Lung (tissue), 11 donors: ENCODE measurements at regions not wholly inside any gene's neighbourhood (a gene's known extent, or its start where the extent isn't known, plus 50 kb on each side); places are given as distances from the start of the nearest gene placed in this dataset.

ENCODE experiments used
- ATAC-seq: fragments of 200-7000 bp; cut with Tn5 transposase; one replicate; pipeline ENCODE4 v1.9.1; 2020; ENCODE audit warnings: moderate number of reproducible peaks; ENCODE audit not compliant: insufficient read depth, low FRiP score
- DNase-seq, 3 donors: peaks; one replicate each; pipeline ENCODE4 v3.0.0-alpha.2; 2013 to 2017
- H3K27ac ChIP-seq, 2 donors: one replicate each; pipeline ENCODE4 v1.5.1; 2013; ENCODE audit warnings: mild to moderate bottlenecking in 2 of 2, moderate library complexity in 2 of 2, control low read depth in 1 of 2, inconsistent platforms in 1 of 2, low read depth in 1 of 2, low read length in 1 of 2
- H3K27me3 ChIP-seq, 3 donors: one replicate each; pipeline ENCODE4 v1.5.1; 2013; ENCODE audit warnings: low read length in 2 of 3; ENCODE audit not compliant: control insufficient read depth in 3 of 3, insufficient read depth in 3 of 3
- H3K36me3 ChIP-seq, 4 donors: one replicate each; pipeline ENCODE4 v1.5.1; 2013; ENCODE audit warnings: low read length in 4 of 4, mild to moderate bottlenecking in 1 of 4, moderate library complexity in 1 of 4; ENCODE audit not compliant: control insufficient read depth in 4 of 4, insufficient read depth in 4 of 4
- H3K4me1 ChIP-seq, 5 donors: one replicate each; pipeline ENCODE4 v1.5.1; 2013; ENCODE audit warnings: low read length in 5 of 5, mild to moderate bottlenecking in 2 of 5, moderate library complexity in 1 of 5; ENCODE audit not compliant: control insufficient read depth in 5 of 5, insufficient read depth in 5 of 5
- H3K4me3 ChIP-seq: one replicate; pipeline ENCODE4 v1.5.1; 2013; ENCODE audit warnings: mild to moderate bottlenecking, control low read depth, moderate library complexity
- H3K9ac ChIP-seq, 2 donors: one replicate each; pipeline ENCODE4 v1.5.1; 2013; ENCODE audit warnings: low read length in 2 of 2, control low read depth in 1 of 2; ENCODE audit not compliant: insufficient read depth in 1 of 2
- H3K9me3 ChIP-seq, 4 donors: one replicate each; pipeline ENCODE4 v1.5.1; 2013; ENCODE audit warnings: low read length in 3 of 4, mild to moderate bottlenecking in 1 of 4, moderate library complexity in 1 of 4; ENCODE audit not compliant: control insufficient read depth in 4 of 4, insufficient read depth in 3 of 4
- CTCF ChIP-seq: IDR thresholded peaks from 2 replicates; pipeline ENCODE4 v1.5.1; 2012; ENCODE audit warnings: mild to moderate bottlenecking; ENCODE audit errors: control extremely low read depth, extremely low read depth
- WGBS, 2 donors: extraction: QIAGEN DNeasy Blood & Tissue Kit; methylation state at CpG; one replicate each; pipeline ENCODE4 v1.1.7; 2013; 5-methylcytosine and 5-hydroxymethylcytosine counted together
- donor health status: control.
- donor health status: control.
- donor health status: Bipolar disorder and iron deficiency.
- donor health status: healthy.
- donor health status: DM: yes; HTN: yes; CAD: no.

- Histone ChIP-seq H3K27me3 (no peaks in the 10 kb centered on the region), H3K9ac (no peak overlapping the region), H3K27ac (no peak overlapping the region), H3K9me3 (no peaks in the 10 kb centered on the region), H3K36me3 (no peaks in the 10 kb centered on the region), H3K4me3 (no peak overlapping the region), H3K4me1 (peaks cover 0 to 22% (median 10%) of the 10 kb centered on the region in 5 donors)
- no peak for DNase-seq
- TF ChIP-seq CTCF, result no peak
- WGBS, 2 donors, result 87 to 93% methylated on average over 3 of the region's 3 CpGs
- ATAC-seq, result no peak
These were observed 378.8 kb upstream of the RARB start for GRCh38 chr3:25049304-25049703.

GRCh38 chr3:25053360-25053759, 374.7 kb upstream of the RARB start:
- H3K9ac ChIP-seq, result no peak overlapping the region
- H3K27ac ChIP-seq, result no peak overlapping the region
- no peak for TF ChIP-seq CTCF
- H3K36me3 ChIP-seq, result no peaks in the 10 kb centered on the region
- no peak for ATAC-seq
- H3K27me3 ChIP-seq, result no peaks in the 10 kb centered on the region
- WGBS, 2 donors, result 75 to 76% methylated on average over 3 of the region's 3 CpGs
- DNase-seq, result no peak
- peaks cover 0 to 25% (median 0%) of the 10 kb centered on the region in 5 donors for H3K4me1 ChIP-seq
- no peak overlapping the region for H3K4me3 ChIP-seq
- no peaks in the 10 kb centered on the region for H3K9me3 ChIP-seq

GRCh38 chr3:25056036-25056755, 371.9 kb upstream of the RARB start:
- no peak for ATAC-seq
- peak; percentile 36 to 81 (median 75) for DNase-seq
- no peaks in the 10 kb centered on the region for H3K27me3 ChIP-seq
- no peak overlapping the region for H3K4me3 ChIP-seq
- H3K27ac ChIP-seq, result no peak overlapping the region
- H3K4me1 ChIP-seq, result peaks cover 0 to 25% (median 0%) of the 10 kb centered on the region in 5 donors
- H3K36me3 ChIP-seq, result no peaks in the 10 kb centered on the region
- no peak overlapping the region for H3K9ac ChIP-seq
- H3K9me3 ChIP-seq, result no peaks in the 10 kb centered on the region
- WGBS, 2 donors, result 77 to 84% methylated on average over 1 of the region's 1 CpG
- TF ChIP-seq CTCF, result no peak
